HepG2 (cell line): ENCODE measurements at regions not wholly inside any gene's neighbourhood (a gene's known extent, or its start where the extent isn't known, plus 50 kb on each side); places are given as distances from the start of the nearest gene placed in this dataset.

ENCODE experiments used
- IRX3 ChIP-seq: sonication (generic); formaldehyde crosslinking; IDR thresholded peaks from 2 replicates; pipeline ENCODE4 v1.8.1; 2023; ENCODE audit warnings: mild to moderate bottlenecking, low read depth, missing genetic modification reagents, borderline replicate concordance
- KLF13 ChIP-seq: sonication (generic); formaldehyde crosslinking; IDR thresholded peaks from 2 replicates; pipeline ENCODE4 v1.4.0; 2020; ENCODE audit warnings: mild to moderate bottlenecking, missing genetic modification reagents
- KMT2A ChIP-seq: sonication (generic); formaldehyde crosslinking; IDR thresholded peaks from 2 replicates; pipeline ENCODE4 v1.4.0; 2020; ENCODE audit warnings: missing genetic modification reagents
- NR2C2 ChIP-seq: sonication (generic); formaldehyde crosslinking; IDR thresholded peaks from 2 replicates; pipeline ENCODE4 v1.4.0; 2020; ENCODE audit warnings: missing genetic modification reagents, mild to moderate bottlenecking, moderate library complexity, borderline replicate concordance
- RNF219 ChIP-seq: sonication (generic); formaldehyde crosslinking; IDR thresholded peaks from 2 replicates; pipeline ENCODE4 v1.5.0; 2020; ENCODE audit warnings: mild to moderate bottlenecking, missing genetic modification reagents
- U2AF1 ChIP-seq: fragments of 200-400 bp; formaldehyde crosslinking; optimal IDR thresholded peaks from 2 replicates; pipeline ENCODE3; 2017; ENCODE audit warnings: mild to moderate bottlenecking, low read depth, low read length
- ZNF143 ChIP-seq: sonication (generic); formaldehyde crosslinking; IDR thresholded peaks from 2 replicates; pipeline ENCODE4 v1.4.0; 2020; ENCODE audit warnings: missing genetic modification reagents
- ZNF430 ChIP-seq: sonication (generic); formaldehyde crosslinking; IDR thresholded peaks from 2 replicates; pipeline ENCODE4 v1.9.0; 2021; ENCODE audit warnings: mild to moderate bottlenecking, missing genetic modification reagents
- ZNF646 ChIP-seq: sonication (generic); formaldehyde crosslinking; IDR thresholded peaks from 2 replicates; pipeline ENCODE4 v1.9.0; 2021; ENCODE audit warnings: mild to moderate bottlenecking, missing genetic modification reagents
- TF ChIP-seq, protein P1 (sequence below), 2 experiments: fragments of 450-650 bp in 1 of 2; sonication (generic) in 1 of 2; formaldehyde crosslinking in 1 of 2; IDR thresholded peaks; 2 replicates each; pipeline versions ENCODE4 v1.6.1 to v1.8.0; 2016 to 2022; ENCODE audit warnings: antibody characterized with exemption in 1 of 2, mild to moderate bottlenecking in 1 of 2, missing genetic modification reagents in 1 of 2

- TF ChIP-seq, protein P1, sequence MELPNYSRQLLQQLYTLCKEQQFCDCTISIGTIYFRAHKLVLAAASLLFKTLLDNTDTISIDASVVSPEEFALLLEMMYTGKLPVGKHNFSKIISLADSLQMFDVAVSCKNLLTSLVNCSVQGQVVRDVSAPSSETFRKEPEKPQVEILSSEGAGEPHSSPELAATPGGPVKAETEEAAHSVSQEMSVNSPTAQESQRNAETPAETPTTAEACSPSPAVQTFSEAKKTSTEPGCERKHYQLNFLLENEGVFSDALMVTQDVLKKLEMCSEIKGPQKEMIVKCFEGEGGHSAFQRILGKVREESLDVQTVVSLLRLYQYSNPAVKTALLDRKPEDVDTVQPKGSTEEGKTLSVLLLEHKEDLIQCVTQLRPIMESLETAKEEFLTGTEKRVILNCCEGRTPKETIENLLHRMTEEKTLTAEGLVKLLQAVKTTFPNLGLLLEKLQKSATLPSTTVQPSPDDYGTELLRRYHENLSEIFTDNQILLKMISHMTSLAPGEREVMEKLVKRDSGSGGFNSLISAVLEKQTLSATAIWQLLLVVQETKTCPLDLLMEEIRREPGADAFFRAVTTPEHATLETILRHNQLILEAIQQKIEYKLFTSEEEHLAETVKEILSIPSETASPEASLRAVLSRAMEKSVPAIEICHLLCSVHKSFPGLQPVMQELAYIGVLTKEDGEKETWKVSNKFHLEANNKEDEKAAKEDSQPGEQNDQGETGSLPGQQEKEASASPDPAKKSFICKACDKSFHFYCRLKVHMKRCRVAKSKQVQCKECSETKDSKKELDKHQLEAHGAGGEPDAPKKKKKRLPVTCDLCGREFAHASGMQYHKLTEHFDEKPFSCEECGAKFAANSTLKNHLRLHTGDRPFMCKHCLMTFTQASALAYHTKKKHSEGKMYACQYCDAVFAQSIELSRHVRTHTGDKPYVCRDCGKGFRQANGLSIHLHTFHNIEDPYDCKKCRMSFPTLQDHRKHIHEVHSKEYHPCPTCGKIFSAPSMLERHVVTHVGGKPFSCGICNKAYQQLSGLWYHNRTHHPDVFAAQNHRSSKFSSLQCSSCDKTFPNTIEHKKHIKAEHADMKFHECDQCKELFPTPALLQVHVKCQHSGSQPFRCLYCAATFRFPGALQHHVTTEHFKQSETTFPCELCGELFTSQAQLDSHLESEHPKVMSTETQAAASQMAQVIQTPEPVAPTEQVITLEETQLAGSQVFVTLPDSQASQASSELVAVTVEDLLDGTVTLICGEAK (IDR thresholded peaks at IDR 0.05), result no peak
- TF ChIP-seq, protein P1 (CRISPR knock-in tag; IDR thresholded peaks at IDR 0.05), result no peak; the same call in 1 of the 2 replicates
- TF ChIP-seq RNF219 (CRISPR knock-in tag) (no peak), ZNF430 (CRISPR knock-in tag) (no peak), ZNF143 (CRISPR knock-in tag) (no peak), IRX3 (CRISPR knock-in tag) (no peak), NR2C2 (CRISPR knock-in tag) (no peak), KMT2A (CRISPR knock-in tag) (no peak), U2AF1 (peak; percentile 50), ZNF646 (no peak), KLF13 (no peak)
Observed at GRCh38 chr2:126981476-126981875, 82.8 kb downstream of the TEX51 start (continued).
